Middle frontal gyrus (tissue), 1 donor: ENCODE measurements at regions not wholly inside any gene's neighbourhood (a gene's known extent, or its start where the extent isn't known, plus 50 kb on each side); places are given as distances from the start of the nearest gene placed in this dataset.

ENCODE experiments used
- DNase-seq: peaks from one replicate; pipeline ENCODE4 v3.0.0-alpha.2; 2015; ENCODE audit warnings: low spot score; ENCODE audit errors: extremely low spot score

GRCh38 chr13:62019858-62020257 is 604.2 kb upstream of the PCDH20 start:
- no peak for DNase-seq

DNA sequence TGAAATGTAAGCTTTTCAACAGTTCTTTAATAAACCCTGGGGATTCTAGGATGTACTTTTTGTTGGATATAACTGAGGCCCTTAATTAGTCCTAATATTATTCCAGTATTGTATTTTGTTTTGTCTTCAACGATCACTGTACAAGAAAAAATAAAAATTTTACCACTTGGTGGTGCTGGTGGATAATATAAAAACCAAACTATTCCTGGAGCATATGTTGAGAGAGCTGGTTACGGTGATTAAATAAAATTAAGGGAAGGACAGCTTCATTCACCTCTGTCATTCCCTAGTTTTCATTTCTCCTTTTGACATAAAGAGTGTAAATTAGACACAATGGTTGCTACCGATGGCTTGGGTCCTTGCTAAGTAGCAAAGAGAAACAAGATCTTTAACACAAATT is 598.6 kb upstream of the PCDH20 start:
- DNase-seq = no peak

- DNase-seq = no peak
Measured at GRCh38 chr13:62003452-62003851, 587.8 kb upstream of the PCDH20 start.

GRCh38 chr13:61994174-61994573 is 578.5 kb upstream of the PCDH20 start:
- DNase-seq = no peak

GRCh38 chr13:61989978-61990377 is 574.3 kb upstream of the PCDH20 start:
- no peak for DNase-seq

GRCh38 chr13:61988810-61989209 is 573.2 kb upstream of the PCDH20 start:
- DNase-seq = no peak

DNA sequence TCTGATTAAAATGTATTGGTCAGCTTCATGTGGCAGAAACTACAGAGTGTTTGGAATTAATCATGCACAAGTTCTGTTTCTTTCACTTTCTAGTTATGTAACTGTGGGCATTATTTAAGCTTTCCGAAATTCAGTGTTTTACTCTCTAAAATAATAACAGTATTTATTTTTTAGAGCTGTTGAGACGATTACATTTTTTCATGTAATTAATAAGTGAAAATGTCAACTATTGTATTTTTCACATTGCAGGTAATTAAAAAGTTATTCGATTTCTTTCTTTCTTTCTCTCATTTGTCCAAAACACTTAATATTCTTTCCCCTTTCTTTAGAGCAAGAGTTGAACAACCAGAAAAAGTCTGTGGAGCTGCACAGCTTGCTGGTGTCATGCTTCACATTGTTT is 559.4 kb upstream of the PCDH20 start:
- DNase-seq = no peak

- no peak for DNase-seq
Measured at GRCh38 chr13:61965756-61966155, 550.1 kb upstream of the PCDH20 start.

DNA sequence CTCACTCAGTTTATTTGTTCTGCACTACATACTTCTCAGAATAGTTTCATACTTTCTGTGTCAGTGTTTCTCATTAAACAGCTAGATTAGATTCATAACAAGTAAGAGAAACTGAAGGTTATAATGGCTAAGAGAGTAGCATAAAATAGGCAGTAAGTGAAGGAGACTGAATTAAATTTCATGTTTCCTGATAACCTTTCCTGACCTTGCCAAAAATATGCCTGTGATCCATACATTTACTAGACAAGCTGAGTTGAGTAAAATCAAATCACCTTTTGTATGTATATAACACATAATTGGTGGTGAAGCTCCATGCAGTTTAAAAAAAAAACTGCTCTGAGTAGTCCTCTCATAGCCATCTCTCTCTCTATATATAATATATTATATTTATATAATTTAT is 545.3 kb upstream of the PCDH20 start:
- no peak for DNase-seq

DNA sequence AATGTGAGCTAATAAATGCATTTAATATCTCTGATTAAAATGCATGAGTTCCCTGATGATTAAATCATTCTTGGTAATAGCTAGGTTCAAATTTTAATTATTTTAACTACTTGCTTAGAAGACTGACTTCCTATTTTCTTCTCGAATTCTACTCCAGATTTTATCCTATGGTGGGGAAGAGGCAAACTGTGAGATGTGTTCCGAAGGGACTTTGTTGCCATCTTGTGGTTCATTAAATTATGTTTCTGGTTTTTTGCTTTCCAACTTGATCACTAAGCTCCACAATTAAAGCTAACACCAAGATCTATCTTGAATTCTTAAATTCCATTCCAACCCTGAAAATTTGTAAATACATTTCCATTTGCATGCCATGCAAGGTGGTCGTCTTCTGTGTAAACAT is 538.4 kb upstream of the PCDH20 start:
- peak; percentile 14 for DNase-seq

- DNase-seq = no peak
Measured at GRCh38 chr13:61950828-61951227, 535.2 kb upstream of the PCDH20 start.

- DNase-seq = no peak
Measured at GRCh38 chr13:61944329-61944929, 528.8 kb upstream of the PCDH20 start.

DNA sequence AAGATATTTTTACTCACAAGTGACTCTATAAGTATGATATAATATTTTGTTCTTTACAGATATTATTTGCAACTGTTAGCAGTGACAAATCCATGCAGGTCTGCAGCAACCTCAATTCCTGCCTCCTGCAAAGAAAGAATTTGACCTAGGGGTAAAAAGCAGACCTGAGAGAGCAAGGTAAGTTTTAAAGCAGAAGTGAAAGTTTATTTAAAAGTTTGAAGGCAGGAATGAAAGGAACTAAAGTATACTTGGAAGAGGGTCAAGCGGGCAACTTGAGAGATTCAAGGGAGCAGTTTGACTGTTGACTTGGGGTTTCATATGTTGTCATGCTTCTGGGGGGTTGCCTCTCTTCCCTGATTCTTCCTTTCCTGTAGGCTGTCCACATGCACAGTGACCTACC is 520.1 kb upstream of the PCDH20 start:
- no peak for DNase-seq

DNA sequence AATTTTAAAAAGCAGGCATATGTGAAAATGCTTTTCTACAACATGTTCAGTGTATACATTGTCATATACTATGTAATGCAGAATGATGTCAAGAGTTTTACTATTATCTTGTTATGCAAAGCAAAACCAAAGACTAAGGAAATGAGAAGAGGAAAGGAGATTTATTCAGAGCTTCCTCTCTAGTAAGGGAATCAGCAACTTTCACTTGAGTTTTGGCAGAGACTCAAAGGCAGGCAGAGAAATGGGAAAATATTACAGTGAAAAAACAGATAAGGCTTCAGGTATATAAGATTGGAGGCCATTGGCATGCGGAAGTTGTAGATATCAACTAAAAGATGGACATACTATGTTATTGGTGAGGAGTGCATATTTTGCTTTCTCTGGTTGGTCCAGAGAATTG is 512.0 kb upstream of the PCDH20 start:
- DNase-seq = no peak

DNA sequence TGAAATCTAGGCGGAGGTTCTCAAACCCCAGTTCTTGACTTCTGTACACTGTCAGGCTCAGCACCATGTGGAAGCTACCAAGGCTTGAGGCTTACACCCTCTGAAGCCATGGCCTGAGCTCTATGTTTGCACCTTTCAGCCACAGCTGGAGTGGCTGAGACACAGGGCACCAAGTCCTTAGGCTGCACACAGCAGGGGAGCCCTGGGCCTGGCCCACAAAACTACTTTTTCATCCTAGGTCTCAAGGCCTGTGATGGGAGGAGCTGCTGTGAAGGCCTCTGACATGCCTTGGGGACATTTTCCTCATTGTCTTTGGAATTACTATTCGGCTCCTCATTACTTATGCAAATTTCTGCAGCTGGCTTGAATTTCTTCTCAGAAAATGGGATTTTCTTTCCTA is 503.2 kb upstream of the PCDH20 start:
- no peak for DNase-seq

DNA sequence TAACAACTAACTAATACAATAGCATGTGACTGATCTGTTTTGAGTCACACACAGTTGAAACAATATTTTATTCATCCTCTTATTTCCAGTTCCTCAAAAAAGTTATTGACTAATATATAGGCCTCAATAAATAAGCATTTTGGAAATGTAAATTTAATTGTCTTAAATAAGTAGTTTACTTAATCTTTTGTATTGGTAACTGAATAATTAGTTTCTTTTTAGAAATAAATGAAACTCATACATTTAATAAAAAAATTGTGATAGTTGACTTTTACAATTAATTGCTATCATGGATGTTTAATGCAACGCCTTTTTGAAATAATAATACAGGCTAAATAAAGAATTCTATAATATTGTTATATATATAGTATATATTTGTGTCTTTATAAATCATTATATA is 500.8 kb upstream of the PCDH20 start:
- DNase-seq = no peak

DNA sequence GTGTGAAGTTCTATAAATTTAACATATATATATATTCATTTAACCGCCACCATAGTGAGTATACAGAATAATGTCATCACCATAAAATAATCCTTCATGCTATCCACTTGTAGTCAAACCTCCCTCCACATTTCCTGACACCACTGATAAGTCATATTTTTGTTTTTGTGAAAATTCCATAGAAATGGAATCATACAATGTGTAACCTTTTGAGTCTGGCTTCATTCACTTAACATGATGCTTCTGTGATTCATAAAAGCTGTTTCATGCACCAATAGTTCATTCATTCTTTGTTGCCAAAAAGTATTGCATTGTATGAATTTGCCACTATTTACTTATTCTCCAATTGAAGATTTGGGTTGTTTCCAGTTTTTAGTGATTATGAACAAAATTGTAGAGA is 497.5 kb upstream of the PCDH20 start:
- no peak for DNase-seq

- DNase-seq = no peak
Measured at GRCh38 chr13:61908906-61909615, 493.4 kb upstream of the PCDH20 start.

DNA sequence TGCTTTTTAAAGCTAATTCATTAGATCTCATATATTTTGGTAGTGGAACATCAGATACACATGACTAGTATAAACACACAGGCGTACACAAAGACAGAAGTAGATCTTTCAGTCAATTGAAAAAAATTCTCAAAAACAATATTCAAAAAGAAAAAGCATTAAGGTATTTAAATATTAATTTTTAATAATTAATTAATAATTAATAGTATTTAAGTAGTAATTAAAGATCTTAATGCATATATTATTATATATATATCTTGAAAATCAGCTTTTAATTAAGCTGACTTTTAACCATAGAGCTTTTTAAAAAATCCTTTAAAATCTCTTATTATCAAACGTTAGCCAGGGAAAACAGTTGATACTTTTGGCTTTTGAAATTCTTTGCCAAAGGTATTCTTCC is 489.4 kb upstream of the PCDH20 start:
- DNase-seq = no peak

DNA sequence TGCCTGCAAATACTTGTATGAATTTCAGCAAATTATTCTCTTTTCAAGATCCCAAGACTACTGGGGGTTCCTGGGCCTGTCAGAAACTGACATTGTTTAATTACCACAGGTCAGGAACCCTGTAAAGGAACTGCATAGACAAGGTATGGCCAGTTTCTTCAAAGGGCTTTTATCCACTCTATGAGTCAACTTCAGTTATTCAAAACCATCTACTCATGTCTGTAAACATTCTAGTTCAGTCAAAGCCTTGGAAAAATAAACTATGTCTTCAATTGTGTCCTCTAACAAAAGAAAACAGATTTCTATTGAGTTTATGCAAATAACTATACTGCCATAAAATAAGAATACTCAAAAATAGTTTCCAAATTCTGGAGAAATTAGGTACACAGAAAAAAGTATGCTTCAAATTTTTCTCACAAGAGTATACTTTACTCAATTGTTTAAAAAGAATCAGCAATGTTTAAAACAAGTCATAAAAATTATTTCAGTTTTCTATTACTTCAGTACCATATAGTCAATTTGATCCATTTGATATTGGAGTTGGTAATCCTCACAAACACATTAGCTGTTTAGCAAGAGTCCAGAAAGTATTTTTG is 486.4 kb upstream of the PCDH20 start:
- no peak for DNase-seq

DNA sequence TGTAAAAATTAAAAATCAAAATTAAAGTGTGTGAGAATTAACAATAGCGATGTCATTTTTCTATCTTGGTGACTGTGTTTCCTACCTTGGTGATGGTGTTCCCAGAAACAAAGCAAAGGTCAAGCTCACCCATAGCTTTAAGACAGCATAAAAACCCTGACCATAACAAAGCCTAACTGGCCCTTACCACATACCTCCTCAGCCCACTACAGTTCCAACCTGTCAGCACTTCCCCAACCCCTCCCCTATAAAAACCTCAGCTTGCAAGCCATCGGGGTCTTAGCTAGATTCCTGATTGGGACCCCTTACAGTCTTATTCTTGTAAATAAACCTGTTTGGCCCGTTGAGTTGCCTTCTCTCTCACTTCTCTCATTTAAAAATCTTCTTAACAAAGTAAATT is 484.4 kb upstream of the PCDH20 start:
- DNase-seq = no peak

DNA sequence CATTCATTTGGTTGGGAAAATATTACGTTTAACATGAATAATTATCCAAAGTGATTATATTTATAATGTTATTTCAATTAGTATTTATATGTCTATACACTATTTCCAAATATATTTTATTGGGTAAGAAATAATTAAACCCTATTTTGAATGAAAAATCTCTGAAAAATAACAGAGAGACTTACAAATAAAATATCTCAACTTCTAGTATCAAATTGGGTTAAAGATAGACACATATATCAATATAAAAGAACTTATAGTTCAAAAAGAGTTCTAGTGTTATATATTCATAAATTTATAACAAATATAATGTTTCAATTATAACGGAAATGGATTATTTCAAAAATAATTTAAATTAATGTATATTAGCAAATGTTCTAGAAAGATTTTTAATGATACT is 482.6 kb upstream of the PCDH20 start:
- DNase-seq = no peak

DNA sequence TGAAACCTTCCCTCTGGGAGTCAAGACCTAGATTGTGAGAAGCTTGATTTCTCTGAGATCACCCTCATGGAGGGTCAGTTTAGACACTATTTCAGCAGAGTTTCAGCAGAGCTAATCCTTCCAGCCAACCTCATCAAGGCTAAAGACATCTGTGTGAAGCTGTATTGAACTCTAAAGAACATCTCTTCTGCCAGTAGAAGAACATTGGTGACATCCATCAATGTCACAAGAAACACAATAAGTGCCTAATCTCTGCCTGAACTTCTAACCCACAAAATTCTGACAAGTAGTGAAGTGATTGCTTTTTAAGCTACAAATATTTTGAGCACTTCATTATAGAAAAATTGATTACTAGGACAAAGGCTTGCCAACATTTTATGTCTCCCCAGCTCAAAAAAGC is 475.8 kb upstream of the PCDH20 start:
- DNase-seq = no peak
